T-helper 1 cell (primary cell): ENCODE measurements at regions not wholly inside any gene's neighbourhood (a gene's known extent, or its start where the extent isn't known, plus 50 kb on each side); places are given as distances from the start of the nearest gene placed in this dataset.

Experiments used
- DNase-seq, 5 donors: peaks; one replicate each; pipeline ENCODE4 v3.0.0-alpha.2; 2012 to 2020

- no peak for DNase-seq
These were observed 400.2 kb downstream of the GJA1 start for GRCh38 chr6:121835662-121836061.

- DNase-seq, result no peak
These were observed 402.2 kb downstream of the GJA1 start for GRCh38 chr6:121837545-121838229.

GRCh38 chr6:121838842-121839241 is 403.4 kb downstream of the GJA1 start:
- DNase-seq, result no peak

GRCh38 chr6:121839896-121840295 is 404.4 kb downstream of the GJA1 start:
- no peak for DNase-seq

GRCh38 chr6:121844898-121845297 is 409.5 kb downstream of the GJA1 start:
- DNase-seq, result no peak

GRCh38 chr6:121847806-121848522 is 412.5 kb downstream of the GJA1 start:
- no peak for DNase-seq

- DNase-seq, result no peak
These were observed 413.2 kb downstream of the GJA1 start for GRCh38 chr6:121848523-121849255.

- DNase-seq, result peak in 1 of 5 donors; percentile 1
These were observed 414.0 kb downstream of the GJA1 start for GRCh38 chr6:121849477-121849876.

- DNase-seq, result no peak
These were observed 415.6 kb downstream of the GJA1 start for GRCh38 chr6:121851056-121851455.

GRCh38 chr6:121853686-121854085 is 418.2 kb downstream of the GJA1 start:
- DNase-seq, result no peak

GRCh38 chr6:121855521-121855920 is 420.1 kb downstream of the GJA1 start:
- DNase-seq, result no peak

GRCh38 chr6:121856296-121856695 is 420.9 kb downstream of the GJA1 start:
- no peak for DNase-seq

- DNase-seq, result no peak
These were observed 422.1 kb downstream of the GJA1 start for GRCh38 chr6:121857551-121857950.

- no peak for DNase-seq
These were observed 422.9 kb downstream of the GJA1 start for GRCh38 chr6:121858310-121858709.

GRCh38 chr6:121858986-121859385 is 423.5 kb downstream of the GJA1 start:
- DNase-seq, result no peak

- no peak for DNase-seq
These were observed 430.4 kb downstream of the GJA1 start for GRCh38 chr6:121865811-121866210.

- no peak for DNase-seq
These were observed 431.6 kb downstream of the GJA1 start for GRCh38 chr6:121867095-121867494.

- no peak for DNase-seq
These were observed 432.8 kb downstream of the GJA1 start for GRCh38 chr6:121868206-121868605.

- DNase-seq, result no peak
These were observed 438.1 kb downstream of the GJA1 start for GRCh38 chr6:121873595-121873994.

- no peak for DNase-seq
These were observed 441.3 kb downstream of the GJA1 start for GRCh38 chr6:121876721-121877120.

GRCh38 chr6:121879149-121879548 is 443.7 kb downstream of the GJA1 start:
- no peak for DNase-seq

- DNase-seq, result no peak
These were observed 445.4 kb downstream of the GJA1 start for GRCh38 chr6:121880831-121881230.

- no peak for DNase-seq
These were observed 446.7 kb downstream of the GJA1 start for GRCh38 chr6:121881974-121882667.
